ENCODE measurements at regions not wholly inside any gene's neighbourhood (a gene's known extent, or its start where the extent isn't known, plus 50 kb on each side); places are given as distances from the start of the nearest gene placed in this dataset.

GRCh38 chr2:128640166-128640844 is 321.6 kb upstream of the HS6ST1 start:
- TF ChIP-seq, protein P1, sequence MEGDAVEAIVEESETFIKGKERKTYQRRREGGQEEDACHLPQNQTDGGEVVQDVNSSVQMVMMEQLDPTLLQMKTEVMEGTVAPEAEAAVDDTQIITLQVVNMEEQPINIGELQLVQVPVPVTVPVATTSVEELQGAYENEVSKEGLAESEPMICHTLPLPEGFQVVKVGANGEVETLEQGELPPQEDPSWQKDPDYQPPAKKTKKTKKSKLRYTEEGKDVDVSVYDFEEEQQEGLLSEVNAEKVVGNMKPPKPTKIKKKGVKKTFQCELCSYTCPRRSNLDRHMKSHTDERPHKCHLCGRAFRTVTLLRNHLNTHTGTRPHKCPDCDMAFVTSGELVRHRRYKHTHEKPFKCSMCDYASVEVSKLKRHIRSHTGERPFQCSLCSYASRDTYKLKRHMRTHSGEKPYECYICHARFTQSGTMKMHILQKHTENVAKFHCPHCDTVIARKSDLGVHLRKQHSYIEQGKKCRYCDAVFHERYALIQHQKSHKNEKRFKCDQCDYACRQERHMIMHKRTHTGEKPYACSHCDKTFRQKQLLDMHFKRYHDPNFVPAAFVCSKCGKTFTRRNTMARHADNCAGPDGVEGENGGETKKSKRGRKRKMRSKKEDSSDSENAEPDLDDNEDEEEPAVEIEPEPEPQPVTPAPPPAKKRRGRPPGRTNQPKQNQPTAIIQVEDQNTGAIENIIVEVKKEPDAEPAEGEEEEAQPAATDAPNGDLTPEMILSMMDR (IDR thresholded peaks at IDR 0.05; ENCODE audit: extremely low read depth in 1 of 2, insufficient read depth in 1 of 2, low read depth in 1 of 2, low read length in 2 of 2): no peak
- TF ChIP-seq POLR2AphosphoS5 (IDR thresholded peaks at IDR 0.05; ENCODE audit: insufficient read depth, low read depth, low read length): no peak
- TF ChIP-seq POLR2A (IDR thresholded peaks at IDR 0.05; ENCODE audit: low read depth, low read length): no peak
